ENCODE measurements at regions not wholly inside any gene's neighbourhood (a gene's known extent, or its start where the extent isn't known, plus 50 kb on each side); places are given as distances from the start of the nearest gene placed in this dataset.

DNA sequence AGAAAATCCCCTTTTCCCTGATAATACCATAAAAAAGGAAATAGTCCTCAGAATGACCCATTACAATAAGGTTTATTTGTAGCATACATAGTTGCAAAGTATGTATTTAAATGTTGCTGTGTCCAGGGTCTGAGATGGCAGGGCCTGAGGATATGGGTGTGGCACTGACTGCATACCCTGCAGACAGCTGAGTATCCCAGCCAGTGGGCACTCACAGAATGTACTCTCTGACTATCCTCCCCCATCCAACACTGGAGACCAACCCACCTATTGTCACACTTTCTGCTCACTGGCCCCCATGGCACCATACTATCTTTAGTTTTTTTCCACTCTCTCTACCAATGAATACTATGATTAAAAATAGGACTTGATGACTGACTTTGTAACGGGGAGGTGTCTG is 215.8 kb upstream of the FOXA2 start:
- Histone ChIP-seq H3K4me1 (ENCODE audit: control insufficient read depth in 1 of 2, insufficient read depth in 2 of 2, low read length in 2 of 2) (no peaks in the 10 kb centered on the region), H3K27me3 (ENCODE audit: control insufficient read depth in 1 of 2, insufficient read depth in 2 of 2, low read length in 2 of 2) (no peaks in the 10 kb centered on the region), H3K9me3 (ENCODE audit: control insufficient read depth in 1 of 2, low read length in 2 of 2) (no peaks in the 10 kb centered on the region), H3K4me3 (ENCODE audit: low read depth in 1 of 2, low read length in 2 of 2) (no peak overlapping the region), H3K27ac (ENCODE audit: low read depth, low read length) (no peak overlapping the region), H3K36me3 (ENCODE audit: control insufficient read depth in 1 of 2, insufficient read depth in 2 of 2, low read length in 2 of 2) (no peaks in the 10 kb centered on the region), H3K9ac (ENCODE audit: low read depth in 1 of 2, low read length in 2 of 2) (no peak overlapping the region)

DNA sequence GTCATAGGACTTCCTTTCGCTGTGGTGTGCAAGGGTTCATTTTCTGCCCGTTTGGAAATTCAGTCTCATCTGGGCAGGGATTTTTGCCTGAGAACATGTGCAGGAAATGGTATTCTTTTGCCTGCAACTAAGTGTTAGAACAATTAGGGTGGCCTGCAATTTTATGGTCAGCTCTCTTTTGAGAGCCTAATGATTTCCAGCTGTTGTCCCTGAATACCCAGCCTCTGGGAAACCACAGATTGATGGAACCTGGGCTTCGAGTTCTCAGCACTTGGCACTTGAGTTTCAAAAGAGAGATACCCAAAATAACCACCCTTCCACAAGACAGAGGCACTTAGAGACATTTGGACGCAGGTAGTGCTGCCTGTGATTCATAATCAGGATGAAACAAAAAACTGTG is 217.2 kb upstream of the FOXA2 start:
- Histone ChIP-seq H3K9ac (ENCODE audit: low read depth in 1 of 2, low read length in 2 of 2) (no peak overlapping the region), H3K9me3 (ENCODE audit: control insufficient read depth in 1 of 2, low read length in 2 of 2) (no peaks in the 10 kb centered on the region), H3K4me1 (ENCODE audit: control insufficient read depth in 1 of 2, insufficient read depth in 2 of 2, low read length in 2 of 2) (no peaks in the 10 kb centered on the region), H3K36me3 (ENCODE audit: control insufficient read depth in 1 of 2, insufficient read depth in 2 of 2, low read length in 2 of 2) (no peaks in the 10 kb centered on the region), H3K27ac (ENCODE audit: low read depth, low read length) (no peak overlapping the region), H3K27me3 (ENCODE audit: control insufficient read depth in 1 of 2, insufficient read depth in 2 of 2, low read length in 2 of 2) (no peaks in the 10 kb centered on the region), H3K4me3 (ENCODE audit: low read depth in 1 of 2, low read length in 2 of 2) (no peak overlapping the region)

DNA sequence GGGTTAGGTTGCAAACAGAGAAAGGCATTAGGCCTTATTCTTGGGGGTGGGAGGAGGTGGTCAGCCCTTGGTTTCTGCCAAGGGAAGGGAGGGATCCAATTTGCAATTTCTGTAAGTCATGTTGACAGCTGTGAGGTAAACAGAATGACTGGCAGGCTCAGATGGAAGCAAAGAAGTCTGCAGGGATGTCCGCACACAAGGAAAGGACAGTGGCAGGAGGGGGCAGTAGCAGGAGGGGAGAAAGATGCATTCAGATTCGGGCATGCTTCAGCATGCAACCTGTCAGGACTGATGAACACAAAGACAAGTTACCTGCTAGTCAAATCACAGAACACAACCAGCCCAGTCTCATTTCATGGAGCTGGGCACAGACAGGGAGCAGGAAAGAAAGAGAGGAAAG is 217.9 kb upstream of the FOXA2 start:
- Histone ChIP-seq H3K4me1 (ENCODE audit: control insufficient read depth in 1 of 2, insufficient read depth in 2 of 2, low read length in 2 of 2) (no peaks in the 10 kb centered on the region), H3K36me3 (ENCODE audit: control insufficient read depth in 1 of 2, insufficient read depth in 2 of 2, low read length in 2 of 2) (no peaks in the 10 kb centered on the region), H3K9me3 (ENCODE audit: control insufficient read depth in 1 of 2, low read length in 2 of 2) (no peaks in the 10 kb centered on the region)

DNA sequence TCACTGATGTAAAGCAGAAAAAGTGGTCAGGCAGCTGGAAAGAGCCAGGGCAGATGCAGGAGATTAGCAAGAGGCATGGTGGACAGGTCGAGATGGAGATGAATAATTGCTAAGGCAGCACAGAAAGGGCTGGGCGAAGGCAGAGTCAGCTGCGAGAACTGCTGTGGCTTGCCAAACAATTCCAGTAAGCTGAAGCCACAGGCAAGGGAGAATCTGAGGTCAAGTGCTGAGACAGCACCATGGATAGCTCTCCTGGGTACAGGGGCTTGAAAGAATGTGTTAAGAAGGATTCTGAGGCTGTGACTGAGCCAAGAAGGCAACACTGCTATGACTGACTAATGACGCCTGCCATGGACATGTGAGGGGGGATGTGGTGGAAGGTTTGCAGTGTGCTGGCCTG is 220.8 kb upstream of the FOXA2 start:
- Histone ChIP-seq H3K27me3 (ENCODE audit: control insufficient read depth in 1 of 2, insufficient read depth in 2 of 2, low read length in 2 of 2) (no peaks in the 10 kb centered on the region), H3K9ac (ENCODE audit: low read depth in 1 of 2, low read length in 2 of 2) (no peak overlapping the region), H3K9me3 (ENCODE audit: control insufficient read depth in 1 of 2, low read length in 2 of 2) (no peaks in the 10 kb centered on the region), H3K4me3 (ENCODE audit: low read depth in 1 of 2, low read length in 2 of 2) (no peak overlapping the region), H3K27ac (ENCODE audit: low read depth, low read length) (no peak overlapping the region), H3K4me1 (ENCODE audit: control insufficient read depth in 1 of 2, insufficient read depth in 2 of 2, low read length in 2 of 2) (no peaks in the 10 kb centered on the region), H3K36me3 (ENCODE audit: control insufficient read depth in 1 of 2, insufficient read depth in 2 of 2, low read length in 2 of 2) (no peaks in the 10 kb centered on the region)

More for the DNA sequence above, 217.9 kb upstream of the FOXA2 start:
- Histone ChIP-seq H3K27ac (ENCODE audit: low read depth, low read length) (no peak overlapping the region), H3K27me3 (ENCODE audit: control insufficient read depth in 1 of 2, insufficient read depth in 2 of 2, low read length in 2 of 2) (no peaks in the 10 kb centered on the region), H3K9ac (ENCODE audit: low read depth in 1 of 2, low read length in 2 of 2) (no peak overlapping the region), H3K4me3 (ENCODE audit: low read depth in 1 of 2, low read length in 2 of 2) (no peak overlapping the region)

DNA sequence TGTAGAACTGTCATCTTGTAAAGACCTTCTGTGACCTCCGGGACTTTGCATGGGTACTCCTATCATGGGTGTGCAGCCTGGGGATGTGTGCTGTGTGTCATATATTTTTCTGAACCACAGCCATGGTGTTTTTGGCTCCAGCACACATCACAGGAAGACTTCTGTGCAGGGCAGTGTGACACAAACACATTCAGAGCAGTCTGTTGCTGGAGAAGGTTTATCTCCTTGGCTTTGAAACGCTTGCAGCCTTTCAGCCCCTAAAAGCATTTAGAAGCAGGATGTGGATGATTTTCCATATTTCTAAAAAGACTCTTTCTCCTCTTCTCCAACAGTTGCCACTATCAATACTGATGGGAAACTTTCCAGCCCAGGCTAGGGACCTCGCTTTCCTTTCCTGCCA is 221.6 kb upstream of the FOXA2 start:
- Histone ChIP-seq H3K4me1 (ENCODE audit: control insufficient read depth in 1 of 2, insufficient read depth in 2 of 2, low read length in 2 of 2) (peaks cover 3 to 5% of the 10 kb centered on the region in 2 donors), H3K4me3 (ENCODE audit: low read depth in 1 of 2, low read length in 2 of 2) (no peak overlapping the region), H3K27ac (ENCODE audit: low read depth, low read length) (no peak overlapping the region), H3K9me3 (ENCODE audit: control insufficient read depth in 1 of 2, low read length in 2 of 2) (no peaks in the 10 kb centered on the region), H3K27me3 (ENCODE audit: control insufficient read depth in 1 of 2, insufficient read depth in 2 of 2, low read length in 2 of 2) (no peaks in the 10 kb centered on the region), H3K36me3 (ENCODE audit: control insufficient read depth in 1 of 2, insufficient read depth in 2 of 2, low read length in 2 of 2) (no peaks in the 10 kb centered on the region), H3K9ac (ENCODE audit: low read depth in 1 of 2, low read length in 2 of 2) (no peak overlapping the region)

DNA sequence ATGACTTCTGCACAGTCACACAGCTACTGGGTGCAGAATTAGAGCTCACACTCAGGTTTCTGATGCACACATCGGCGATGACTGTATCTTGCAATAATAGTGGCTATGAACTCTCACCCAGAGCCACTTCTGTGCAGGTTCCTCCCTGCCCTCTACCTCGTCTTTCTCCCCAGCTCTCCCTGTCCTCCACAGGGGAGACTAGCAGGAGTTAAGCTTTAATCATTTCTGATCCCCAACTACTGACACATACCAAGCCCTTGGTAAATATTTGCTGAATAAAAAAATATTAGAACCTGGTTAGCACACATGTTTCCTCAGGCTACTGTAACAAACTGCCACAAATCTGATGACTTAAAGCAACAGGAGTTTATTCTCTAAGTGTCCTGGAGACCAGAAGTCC is 222.7 kb upstream of the FOXA2 start:
- Histone ChIP-seq H3K27ac (ENCODE audit: low read depth, low read length) (no peak overlapping the region), H3K27me3 (ENCODE audit: control insufficient read depth in 1 of 2, insufficient read depth in 2 of 2, low read length in 2 of 2) (no peaks in the 10 kb centered on the region), H3K9ac (ENCODE audit: low read depth in 1 of 2, low read length in 2 of 2) (no peak overlapping the region), H3K4me1 (ENCODE audit: control insufficient read depth in 1 of 2, insufficient read depth in 2 of 2, low read length in 2 of 2) (peaks cover 6 to 14% of the 10 kb centered on the region in 2 donors), H3K9me3 (ENCODE audit: control insufficient read depth in 1 of 2, low read length in 2 of 2) (no peaks in the 10 kb centered on the region), H3K4me3 (ENCODE audit: low read depth in 1 of 2, low read length in 2 of 2) (no peak overlapping the region), H3K36me3 (ENCODE audit: control insufficient read depth in 1 of 2, insufficient read depth in 2 of 2, low read length in 2 of 2) (no peaks in the 10 kb centered on the region)

DNA sequence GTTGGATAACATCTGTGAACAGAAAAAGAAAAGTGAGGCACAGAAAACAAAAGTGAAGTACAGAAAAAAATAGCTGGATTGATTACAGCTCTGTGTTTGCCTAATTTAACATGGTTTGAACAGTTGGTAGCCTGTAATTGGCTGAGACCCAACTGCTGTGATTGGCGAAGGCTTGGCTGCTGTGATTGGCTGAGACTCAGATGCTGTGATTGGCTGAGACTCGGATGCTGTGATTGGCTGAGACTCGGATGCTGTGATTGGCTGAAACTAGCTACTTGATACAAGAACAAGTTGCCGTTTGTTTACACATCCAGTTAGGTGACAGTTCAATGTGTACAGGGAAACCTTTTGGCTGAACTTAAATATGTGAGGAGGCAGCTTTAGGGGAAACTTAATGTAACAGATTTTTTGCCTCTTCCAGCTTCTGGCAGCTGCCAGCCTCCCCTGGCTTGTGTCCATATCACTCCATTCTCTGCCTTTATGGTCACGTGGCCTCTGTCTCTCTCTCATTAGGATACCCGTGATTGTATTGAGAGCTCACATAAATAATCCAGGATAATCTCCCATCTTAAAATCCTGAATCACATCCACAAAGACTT is 223.4 kb upstream of the FOXA2 start:
- H3K4me1 ChIP-seq (ENCODE audit: control insufficient read depth in 1 of 2, insufficient read depth in 2 of 2, low read length in 2 of 2), result peaks cover 6 to 14% of the 10 kb centered on the region in 2 donors
- H3K9me3 ChIP-seq (ENCODE audit: control insufficient read depth in 1 of 2, low read length in 2 of 2), result no peaks in the 10 kb centered on the region
- H3K27ac ChIP-seq (ENCODE audit: low read depth, low read length), result no peak overlapping the region
- H3K36me3 ChIP-seq (ENCODE audit: control insufficient read depth in 1 of 2, insufficient read depth in 2 of 2, low read length in 2 of 2), result no peaks in the 10 kb centered on the region
- no peak overlapping the region for H3K4me3 ChIP-seq (ENCODE audit: low read depth in 1 of 2, low read length in 2 of 2)
- H3K9ac ChIP-seq (ENCODE audit: low read depth in 1 of 2, low read length in 2 of 2), result no peak overlapping the region
- no peaks in the 10 kb centered on the region for H3K27me3 ChIP-seq (ENCODE audit: control insufficient read depth in 1 of 2, insufficient read depth in 2 of 2, low read length in 2 of 2)

DNA sequence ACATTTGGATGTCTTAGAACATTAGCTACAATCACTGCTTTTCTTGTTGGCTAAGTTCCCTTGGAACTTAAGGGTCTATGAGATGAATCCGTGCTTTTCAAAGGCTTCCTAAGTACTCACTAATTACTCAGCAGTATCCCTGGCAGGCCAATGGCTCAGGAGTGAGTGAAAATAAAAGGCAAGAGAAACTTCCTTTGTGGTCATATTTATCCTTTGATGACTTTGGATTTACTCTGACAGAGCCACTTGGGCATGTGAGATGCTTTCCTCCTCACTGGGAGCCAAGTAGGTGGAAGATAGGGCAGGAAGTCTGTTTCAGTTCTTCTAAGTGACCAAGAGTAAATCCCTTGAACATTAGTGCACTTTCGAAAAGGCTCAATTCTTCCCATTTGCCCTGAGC is 224.3 kb upstream of the FOXA2 start:
- H3K9me3 ChIP-seq (ENCODE audit: control insufficient read depth in 1 of 2, low read length in 2 of 2), result no peaks in the 10 kb centered on the region
- no peaks in the 10 kb centered on the region for H3K36me3 ChIP-seq (ENCODE audit: control insufficient read depth in 1 of 2, insufficient read depth in 2 of 2, low read length in 2 of 2)
- H3K9ac ChIP-seq (ENCODE audit: low read depth in 1 of 2, low read length in 2 of 2), result no peak overlapping the region
- no peaks in the 10 kb centered on the region for H3K27me3 ChIP-seq (ENCODE audit: control insufficient read depth in 1 of 2, insufficient read depth in 2 of 2, low read length in 2 of 2)
- peaks cover 6 to 14% of the 10 kb centered on the region in 2 donors for H3K4me1 ChIP-seq (ENCODE audit: control insufficient read depth in 1 of 2, insufficient read depth in 2 of 2, low read length in 2 of 2)
- H3K27ac ChIP-seq (ENCODE audit: low read depth, low read length), result no peak overlapping the region
- H3K4me3 ChIP-seq (ENCODE audit: low read depth in 1 of 2, low read length in 2 of 2), result no peak overlapping the region

DNA sequence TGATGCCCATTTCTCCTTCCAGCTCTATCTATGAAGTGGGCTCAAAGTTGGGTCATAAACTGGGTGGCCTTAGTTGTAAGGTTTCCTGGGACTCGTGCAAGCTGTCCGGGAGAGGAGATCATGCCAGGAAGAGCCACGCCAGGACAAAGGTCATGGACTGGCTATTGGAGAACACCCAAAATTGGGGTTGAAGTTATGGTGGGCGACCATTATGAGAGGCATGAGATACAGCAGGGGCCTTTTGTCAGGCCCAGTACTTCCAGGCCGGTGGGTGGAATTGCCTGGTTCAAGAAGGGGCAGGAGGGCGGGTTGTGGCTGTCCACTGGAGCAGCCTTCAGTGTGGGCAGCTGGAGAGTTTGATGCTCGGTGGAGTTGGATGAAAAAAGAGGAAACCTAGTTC is 225.1 kb upstream of the SSTR4 start:
- Histone ChIP-seq H3K9ac (ENCODE audit: low read depth in 1 of 2, low read length in 2 of 2) (no peak overlapping the region), H3K4me1 (ENCODE audit: control insufficient read depth in 1 of 2, insufficient read depth in 2 of 2, low read length in 2 of 2) (peaks cover 6 to 14% of the 10 kb centered on the region in 2 donors), H3K36me3 (ENCODE audit: control insufficient read depth in 1 of 2, insufficient read depth in 2 of 2, low read length in 2 of 2) (no peaks in the 10 kb centered on the region), H3K27ac (ENCODE audit: low read depth, low read length) (no peak overlapping the region), H3K9me3 (ENCODE audit: control insufficient read depth in 1 of 2, low read length in 2 of 2) (no peaks in the 10 kb centered on the region), H3K27me3 (ENCODE audit: control insufficient read depth in 1 of 2, insufficient read depth in 2 of 2, low read length in 2 of 2) (no peaks in the 10 kb centered on the region), H3K4me3 (ENCODE audit: low read depth in 1 of 2, low read length in 2 of 2) (no peak overlapping the region)

DNA sequence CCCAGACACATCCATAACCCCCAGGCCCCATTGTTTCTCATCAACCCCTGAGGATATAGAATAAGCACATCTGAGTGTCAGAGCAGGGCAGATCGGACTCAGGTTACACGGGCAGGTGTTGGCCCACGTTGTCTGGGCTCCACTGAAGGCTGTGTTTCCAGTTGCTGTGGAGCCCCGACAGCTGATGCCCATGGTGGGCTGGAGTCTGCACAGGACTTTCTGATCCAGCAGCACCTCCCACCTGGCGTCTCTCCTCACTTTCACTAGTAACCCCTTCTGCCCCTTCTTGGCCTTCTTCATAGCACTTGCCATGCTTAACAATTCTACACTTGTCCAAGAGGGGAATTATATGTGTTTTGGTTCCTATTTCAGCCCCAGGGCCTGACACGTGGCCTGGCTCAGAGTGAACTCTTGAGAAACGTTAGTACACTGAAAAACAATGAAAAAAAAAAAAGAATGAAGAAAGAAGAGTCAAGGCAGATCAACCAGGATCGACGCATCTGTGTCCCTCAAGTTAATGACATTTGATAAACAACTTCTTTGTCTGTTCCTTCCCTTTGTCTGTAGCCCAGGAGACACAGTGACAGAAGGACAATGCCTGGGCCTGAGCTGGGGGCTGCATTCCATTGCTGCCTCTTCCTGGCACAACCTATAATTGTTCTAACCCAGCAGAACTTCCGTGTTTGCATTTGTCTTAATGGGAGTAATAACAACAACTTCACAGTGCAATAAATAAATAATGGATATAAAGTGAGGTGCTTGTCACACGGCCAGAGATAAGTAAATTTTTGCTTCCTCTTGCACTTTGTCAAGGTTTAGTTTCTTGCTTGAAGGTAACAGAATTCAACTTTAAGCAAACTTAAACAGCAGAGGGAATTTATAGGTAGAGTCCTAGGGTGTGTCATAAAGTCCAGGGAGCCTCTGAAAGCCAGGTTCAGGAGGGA is 224.2 kb upstream of the SSTR4 start:
- no peaks in the 10 kb centered on the region for H3K36me3 ChIP-seq (ENCODE audit: control insufficient read depth in 1 of 2, insufficient read depth in 2 of 2, low read length in 2 of 2)
- H3K4me3 ChIP-seq (ENCODE audit: low read depth in 1 of 2, low read length in 2 of 2), result no peak overlapping the region
- H3K27ac ChIP-seq (ENCODE audit: low read depth, low read length), result no peak overlapping the region
- H3K27me3 ChIP-seq (ENCODE audit: control insufficient read depth in 1 of 2, insufficient read depth in 2 of 2, low read length in 2 of 2), result peaks cover 0 to 2% of the 10 kb centered on the region in 2 donors
- peaks cover 6 to 14% of the 10 kb centered on the region in 2 donors for H3K4me1 ChIP-seq (ENCODE audit: control insufficient read depth in 1 of 2, insufficient read depth in 2 of 2, low read length in 2 of 2)
- no peaks in the 10 kb centered on the region for H3K9me3 ChIP-seq (ENCODE audit: control insufficient read depth in 1 of 2, low read length in 2 of 2)
- H3K9ac ChIP-seq (ENCODE audit: low read depth in 1 of 2, low read length in 2 of 2), result no peak overlapping the region
